Transverse colon (tissue), 4 donors: ENCODE measurements at regions not wholly inside any gene's neighbourhood (a gene's known extent, or its start where the extent isn't known, plus 50 kb on each side); places are given as distances from the start of the nearest gene placed in this dataset.

Source experiments
- DNase-seq: peaks from one replicate; pipeline ENCODE4 v3.0.0-alpha.2; 2019
- H3K27ac ChIP-seq, 4 donors: fragments of 200-600 bp; sonication (generic); 2 replicates each; pipeline ENCODE4 v1.5.1; 2016 to 2018; ENCODE audit warnings: inconsistent platforms in 4 of 4
- H3K27me3 ChIP-seq: fragments of 200-600 bp; sonication (generic); 2 replicates; pipeline ENCODE4 v1.5.1; 2017; ENCODE audit warnings: inconsistent platforms
- H3K36me3 ChIP-seq, 4 donors: fragments of 200-600 bp; sonication (generic); 2 replicates each; pipeline ENCODE4 v1.5.1; 2017 to 2019; ENCODE audit warnings: inconsistent platforms in 4 of 4
- H3K4me1 ChIP-seq, 4 donors: fragments of 200-600 bp; sonication (generic); 2 replicates each; pipeline ENCODE4 v1.5.1; 2017 to 2020; ENCODE audit warnings: inconsistent platforms in 4 of 4
- H3K4me3 ChIP-seq, 4 donors: fragments of 200-600 bp; sonication (generic); 1 replicate in 1 of 4; 2 replicates in 3 of 4; pipeline versions ENCODE4 v1.5.1 to v1.6.1; 2017 to 2019; ENCODE audit warnings: inconsistent platforms in 4 of 4
- H3K9me3 ChIP-seq, 2 donors: fragments of 200-600 bp; sonication (generic); 2 replicates each; pipeline ENCODE4 v1.5.1; 2017 to 2019; ENCODE audit warnings: inconsistent platforms in 2 of 2
- EP300 ChIP-seq: sonication (generic); formaldehyde crosslinking; IDR thresholded peaks from one replicate; pipeline ENCODE4 v1.6.1; 2017; ENCODE audit warnings: antibody characterized with exemption, low read depth
- POLR2A ChIP-seq: fragments of 450-650 bp; IDR thresholded peaks from one replicate; pipeline ENCODE4 v1.6.1; 2016; ENCODE audit warnings: antibody characterized with exemption, mild to moderate bottlenecking, moderate library complexity
- POLR2AphosphoS5 ChIP-seq, 3 donors: sonication (generic); formaldehyde crosslinking; IDR thresholded peaks; one replicate each; pipeline ENCODE4 v1.6.1; 2016; ENCODE audit warnings: antibody characterized with exemption in 3 of 3
- WGBS, 2 donors: methylation state at CpG; one replicate each; pipeline ENCODE4 v1.1.5; 2018; ENCODE audit warnings: low coverage in 1 of 2; 5-methylcytosine and 5-hydroxymethylcytosine counted together
- in situ Hi-C, 4 donors: fragments of 200-750 bp; cut with MboI; loops; one replicate each; pipeline versions ENCODE4 v1.15.0 to v1.15.1; 2017; ENCODE audit warnings: low sequenced_read_pairs in 3 of 4, low pct_ligation_motif_present in 1 of 4, low pct_unique_long_range_greater_than_20kb in 1 of 4
- intact Hi-C: fragments of 100-400 bp; cut with DNase I; formaldehyde crosslinking; loops from one replicate; pipeline ENCODE4 v1.15.1; 2023; ENCODE audit warnings: low total_unique reads
- TF ChIP-seq, protein P1 (sequence below), 5 experiments: fragments of 200-600 bp in 3 of 5; fragments of 450-650 bp in 2 of 5; sonication (generic) in 3 of 5; IDR thresholded peaks; 1 replicate in 2 of 5; 2 replicates in 3 of 5; pipeline ENCODE4 v1.5.1; 2016 to 2017; ENCODE audit warnings: antibody characterized with exemption in 5 of 5, inconsistent platforms in 3 of 5, mild to moderate bottlenecking in 2 of 5, moderate library complexity in 1 of 5

DNA sequence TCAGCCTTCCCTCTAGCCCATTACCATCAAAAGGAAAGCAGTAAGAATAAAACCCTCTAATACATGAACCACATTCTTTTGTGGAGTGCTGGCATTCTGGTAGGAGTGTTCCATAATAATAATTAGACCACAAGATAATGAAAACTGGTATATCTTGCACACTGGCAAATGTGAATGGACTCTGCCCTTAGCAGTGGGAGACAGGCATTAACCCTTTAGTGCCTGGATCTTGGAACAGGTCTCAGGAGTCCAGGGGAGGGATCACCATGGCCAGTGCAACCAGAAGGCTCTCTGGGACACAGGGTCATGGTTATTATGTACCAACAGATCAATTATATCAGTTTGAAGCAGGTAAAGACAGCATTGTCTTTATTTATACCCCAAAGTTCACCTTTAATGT is 387.5 kb upstream of the TMPO start:
- no peak for TF ChIP-seq EP300
- H3K36me3 ChIP-seq = no peaks in the 10 kb centered on the region

DNA sequence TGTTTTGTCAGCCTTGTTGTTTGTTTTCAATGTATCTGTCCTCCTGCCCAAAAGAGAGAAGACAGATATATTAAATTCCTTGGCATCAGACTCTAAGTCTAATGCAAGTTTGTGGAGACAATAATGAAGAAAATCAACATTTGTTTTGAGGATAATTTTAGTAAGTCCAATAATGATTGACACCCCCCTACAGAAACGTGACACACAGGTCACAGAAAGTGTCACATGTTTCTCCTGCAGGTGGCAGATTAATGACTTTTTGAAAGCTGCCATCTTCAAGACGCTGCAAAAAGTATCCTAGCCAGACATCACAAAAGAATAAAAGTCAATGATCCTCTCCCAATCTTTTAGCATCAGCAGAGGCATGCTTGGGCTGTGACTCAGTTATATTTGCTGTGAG is 378.8 kb upstream of the TMPO start:
- Histone ChIP-seq H3K4me3 (no peak overlapping the region), H3K27ac (no peak overlapping the region), H3K4me1 (no peaks in the 10 kb centered on the region), H3K27me3 (no peaks in the 10 kb centered on the region), H3K36me3 (no peaks in the 10 kb centered on the region), H3K9me3 (no peaks in the 10 kb centered on the region)
- DNase-seq = no peak
- no peak for TF ChIP-seq EP300
- no peak for TF ChIP-seq POLR2A
- TF ChIP-seq POLR2AphosphoS5 (IDR thresholded peaks at IDR 0.05) = no peak
- TF ChIP-seq, protein P1, sequence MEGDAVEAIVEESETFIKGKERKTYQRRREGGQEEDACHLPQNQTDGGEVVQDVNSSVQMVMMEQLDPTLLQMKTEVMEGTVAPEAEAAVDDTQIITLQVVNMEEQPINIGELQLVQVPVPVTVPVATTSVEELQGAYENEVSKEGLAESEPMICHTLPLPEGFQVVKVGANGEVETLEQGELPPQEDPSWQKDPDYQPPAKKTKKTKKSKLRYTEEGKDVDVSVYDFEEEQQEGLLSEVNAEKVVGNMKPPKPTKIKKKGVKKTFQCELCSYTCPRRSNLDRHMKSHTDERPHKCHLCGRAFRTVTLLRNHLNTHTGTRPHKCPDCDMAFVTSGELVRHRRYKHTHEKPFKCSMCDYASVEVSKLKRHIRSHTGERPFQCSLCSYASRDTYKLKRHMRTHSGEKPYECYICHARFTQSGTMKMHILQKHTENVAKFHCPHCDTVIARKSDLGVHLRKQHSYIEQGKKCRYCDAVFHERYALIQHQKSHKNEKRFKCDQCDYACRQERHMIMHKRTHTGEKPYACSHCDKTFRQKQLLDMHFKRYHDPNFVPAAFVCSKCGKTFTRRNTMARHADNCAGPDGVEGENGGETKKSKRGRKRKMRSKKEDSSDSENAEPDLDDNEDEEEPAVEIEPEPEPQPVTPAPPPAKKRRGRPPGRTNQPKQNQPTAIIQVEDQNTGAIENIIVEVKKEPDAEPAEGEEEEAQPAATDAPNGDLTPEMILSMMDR (IDR thresholded peaks at IDR 0.05) = no peak
- in situ Hi-C loops = no loop called here
- whole genome bisulfite sequencing, 2 donors = 24 to 40% methylated on average over 2 of the region's 2 CpGs
- intact Hi-C loops = no loop called here

More for the DNA sequence above, 387.5 kb upstream of the TMPO start:
- DNase-seq = no peak
- H3K27ac ChIP-seq = no peak overlapping the region
- no peak overlapping the region for H3K4me3 ChIP-seq
- no peaks in the 10 kb centered on the region for H3K4me1 ChIP-seq
- intact Hi-C loops (no loop called here), in situ Hi-C loops (no loop called here)
- H3K9me3 ChIP-seq = no peaks in the 10 kb centered on the region
- no peaks in the 10 kb centered on the region for H3K27me3 ChIP-seq

DNA sequence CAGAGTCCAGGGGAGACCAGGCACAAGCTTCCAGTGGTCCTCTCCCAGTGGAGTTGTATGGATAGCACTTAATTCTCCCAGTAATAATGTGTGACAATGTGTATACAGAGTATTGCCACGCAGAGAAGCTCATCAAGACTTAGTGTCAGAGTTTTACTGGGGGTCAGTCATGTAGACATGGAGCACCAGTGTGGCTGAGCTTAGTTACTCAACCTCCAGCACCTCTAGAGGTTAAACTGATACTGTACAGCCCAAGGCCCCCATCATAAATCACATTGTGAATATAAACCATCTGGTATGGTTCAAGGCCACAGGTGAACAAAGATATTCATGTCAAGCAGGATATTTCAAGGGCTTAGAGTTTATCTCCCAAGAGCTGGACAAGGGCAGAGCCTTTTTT is 378.1 kb upstream of the TMPO start:
- no peak for DNase-seq
- H3K4me1 ChIP-seq = no peaks in the 10 kb centered on the region
- intact Hi-C loops = no loop called here
- H3K27me3 ChIP-seq = no peaks in the 10 kb centered on the region
- 23% methylated on average over 1 of the region's 1 CpG; no CpG with 5 or more reads in 1 of the 2 donors for WGBS, 2 donors
- H3K9me3 ChIP-seq = no peaks in the 10 kb centered on the region
- no peak overlapping the region for H3K27ac ChIP-seq
- no peak overlapping the region for H3K4me3 ChIP-seq
- TF ChIP-seq POLR2A (no peak), POLR2AphosphoS5 (IDR thresholded peaks at IDR 0.05) (no peak)
- TF ChIP-seq, protein P1 (IDR thresholded peaks at IDR 0.05) = no peak
- in situ Hi-C loops = no loop called here
- no peaks in the 10 kb centered on the region for H3K36me3 ChIP-seq

DNA sequence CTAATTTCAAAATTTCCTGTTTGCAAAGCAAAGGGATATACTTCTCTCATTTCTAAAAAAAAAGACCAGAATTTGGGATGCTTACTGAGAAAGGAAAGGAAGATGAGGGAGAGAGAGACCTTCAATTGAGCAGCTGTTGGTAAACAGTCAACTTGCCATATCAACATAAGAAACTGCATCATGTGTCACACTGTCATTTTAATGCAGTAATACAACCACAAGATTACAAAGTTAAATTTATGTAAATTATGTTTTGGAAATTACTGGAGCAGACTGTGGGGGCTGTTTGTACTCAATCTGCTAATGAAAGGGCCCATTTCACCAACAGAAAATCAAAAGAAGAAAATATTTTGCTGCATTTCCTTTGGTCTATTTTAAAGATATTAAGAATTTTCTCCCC is 370.4 kb upstream of the TMPO start:
- TF ChIP-seq POLR2A (no peak), EP300 (no peak), POLR2AphosphoS5 (IDR thresholded peaks at IDR 0.05) (no peak)
- TF ChIP-seq, protein P1 (IDR thresholded peaks at IDR 0.05) = no peak
- Histone ChIP-seq H3K4me3 (no peak overlapping the region), H3K36me3 (no peaks in the 10 kb centered on the region), H3K27ac (no peak overlapping the region), H3K9me3 (no peaks in the 10 kb centered on the region), H3K27me3 (no peaks in the 10 kb centered on the region), H3K4me1 (no peaks in the 10 kb centered on the region)
- in situ Hi-C loops (no loop called here), intact Hi-C loops (no loop called here)
- DNase-seq = no peak

DNA sequence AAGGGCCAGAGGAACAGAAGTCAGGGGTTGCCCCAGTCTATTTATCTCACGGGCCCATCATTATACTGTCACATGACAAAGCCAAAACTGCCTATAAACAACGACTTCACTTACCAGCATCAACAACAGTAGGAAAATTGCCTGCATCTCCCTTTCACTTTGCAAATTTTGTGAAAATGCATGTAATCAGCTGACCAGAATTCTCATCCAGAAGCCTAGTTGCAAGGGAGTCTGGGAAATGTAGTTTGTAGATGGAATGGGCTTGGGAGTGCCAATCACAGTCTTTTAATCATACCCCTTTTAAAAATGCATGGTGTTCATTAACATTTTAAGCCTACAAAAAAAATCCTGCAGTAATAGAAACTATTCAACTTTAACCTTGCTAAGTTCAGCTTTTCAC is 369.3 kb upstream of the TMPO start:
- no peak for DNase-seq
- no peak overlapping the region for H3K27ac ChIP-seq
- no peaks in the 10 kb centered on the region for H3K4me1 ChIP-seq
- in situ Hi-C loops (no loop called here), intact Hi-C loops (no loop called here)
- H3K4me3 ChIP-seq = no peak overlapping the region
- TF ChIP-seq, protein P1 (IDR thresholded peaks at IDR 0.05) = no peak
- TF ChIP-seq POLR2A = no peak
- no peak for TF ChIP-seq EP300
- TF ChIP-seq POLR2AphosphoS5 (IDR thresholded peaks at IDR 0.05) = no peak
- no peaks in the 10 kb centered on the region for H3K36me3 ChIP-seq
- WGBS, 2 donors = 67 to 72% methylated on average over 1 to 2 of the region's 2 CpGs
- no peaks in the 10 kb centered on the region for H3K9me3 ChIP-seq
- H3K27me3 ChIP-seq = no peaks in the 10 kb centered on the region
